ENCODE measurements at regions not wholly inside any gene's neighbourhood (a gene's known extent, or its start where the extent isn't known, plus 50 kb on each side); places are given as distances from the start of the nearest gene placed in this dataset.

DNA sequence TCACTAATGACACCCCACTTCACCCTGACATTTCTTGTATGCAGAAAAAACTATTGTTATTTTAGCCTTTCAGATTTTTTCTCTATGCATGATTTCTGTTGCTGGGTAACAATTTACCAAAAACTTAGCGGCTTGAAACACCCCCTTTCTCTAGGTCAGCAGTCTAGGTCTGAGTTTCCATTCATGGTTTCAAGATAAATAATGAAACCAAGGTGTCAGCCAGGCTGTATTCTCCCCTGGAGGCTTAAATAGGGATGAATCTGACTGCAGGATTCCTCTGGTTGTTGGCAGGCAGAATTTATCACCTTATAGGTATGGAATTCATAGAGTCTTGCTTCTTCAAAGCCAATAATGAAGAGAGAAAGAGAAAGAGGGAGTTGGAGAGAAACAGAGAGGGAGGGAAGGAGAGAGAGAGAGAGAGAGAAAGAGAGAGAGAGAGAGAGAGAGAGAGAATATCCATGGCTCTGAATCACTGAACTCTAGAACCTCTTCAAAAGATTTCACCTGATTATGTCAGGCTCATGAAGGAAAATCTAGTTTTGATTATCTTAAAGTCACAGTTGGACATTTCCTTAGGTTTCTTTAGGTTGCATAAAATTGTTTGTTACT is 1224.6 kb upstream of the LRRTM3 start:
- no peak for DNase-seq
- intact Hi-C loops (cut with DNase I) = no loop called here

- DNase-seq = no peak
- intact Hi-C loops (cut with DNase I) = no loop called here
Observed at GRCh38 chr10:65708057-65708456, 1217.8 kb upstream of the LRRTM3 start.

GRCh38 chr10:65710306-65710705 is 1215.5 kb upstream of the LRRTM3 start:
- no peak for DNase-seq
- intact Hi-C loops (cut with DNase I) = no loop called here

GRCh38 chr10:65719790-65720189 is 1206.0 kb upstream of the LRRTM3 start:
- DNase-seq = no peak
- intact Hi-C loops (cut with DNase I) = no loop called here

- no peak for DNase-seq
- intact Hi-C loops (cut with DNase I) = no loop called here
Observed at GRCh38 chr10:65720901-65721300, 1204.9 kb upstream of the LRRTM3 start.

- DNase-seq = no peak
- intact Hi-C loops (cut with DNase I) = no loop called here
Observed at GRCh38 chr10:65723525-65723924, 1202.3 kb upstream of the LRRTM3 start.

GRCh38 chr10:65735382-65735781 is 1190.5 kb upstream of the LRRTM3 start:
- no peak for DNase-seq
- intact Hi-C loops (cut with DNase I) = no loop called here

GRCh38 chr10:65742906-65743305 is 1182.9 kb upstream of the LRRTM3 start:
- intact Hi-C loops (cut with DNase I) = no loop called here
- DNase-seq = no peak

DNA sequence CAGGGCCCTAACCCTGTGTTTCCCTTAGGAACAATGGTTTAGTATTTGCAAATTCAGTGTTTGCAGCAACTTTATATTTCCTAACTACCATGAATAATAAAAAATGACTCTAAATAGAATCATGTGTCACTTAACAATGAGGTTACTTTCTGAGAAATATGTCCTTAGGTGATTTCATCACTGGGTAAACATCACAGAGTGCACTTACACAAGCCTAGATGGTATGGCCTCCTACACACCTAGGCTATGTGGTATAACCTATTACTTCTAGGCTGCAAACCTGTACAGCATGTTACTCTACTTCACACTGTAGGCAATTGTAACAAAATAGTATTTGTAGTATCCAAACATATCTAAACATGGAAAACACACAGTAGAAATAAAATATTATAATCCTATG is 1174.6 kb upstream of the LRRTM3 start:
- DNase-seq = no peak
- intact Hi-C loops (cut with DNase I) = no loop called here

DNA sequence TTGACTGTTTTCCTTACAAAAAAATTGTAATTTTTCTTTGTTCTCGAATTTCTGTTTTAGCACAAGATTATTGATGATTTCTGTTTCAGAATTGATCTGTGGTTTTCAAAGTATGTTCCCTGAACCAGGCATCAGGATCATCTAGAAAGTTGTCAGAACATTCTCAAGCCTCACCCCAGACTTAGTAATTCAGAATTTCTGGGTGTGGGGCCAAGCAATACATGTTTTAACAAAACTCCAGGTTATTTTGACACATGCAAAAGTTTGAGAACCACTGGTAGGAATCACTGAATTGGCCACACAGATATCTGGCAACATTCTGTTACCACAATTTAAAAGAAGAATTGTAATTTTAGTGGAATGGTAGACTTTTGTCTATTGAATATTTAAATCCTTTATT is 1173.9 kb upstream of the LRRTM3 start:
- no peak for DNase-seq
- intact Hi-C loops (cut with DNase I) = no loop called here

GRCh38 chr10:65753532-65753931 is 1172.3 kb upstream of the LRRTM3 start:
- DNase-seq = no peak
- intact Hi-C loops (cut with DNase I) = no loop called here

- intact Hi-C loops (cut with DNase I) = no loop called here
- DNase-seq = no peak
Observed at GRCh38 chr10:65754112-65754511, 1171.7 kb upstream of the LRRTM3 start.

- DNase-seq = no peak
- intact Hi-C loops (cut with DNase I) = no loop called here
Observed at GRCh38 chr10:65762311-65762710, 1163.5 kb upstream of the LRRTM3 start.

- DNase-seq = peak in 6 of 42 donors; percentile 4 to 29 (median 16)
- intact Hi-C loops (cut with DNase I) = no loop called here
Observed at GRCh38 chr10:65765006-65765541, 1160.8 kb upstream of the LRRTM3 start.

GRCh38 chr10:65769828-65770227 is 1156.0 kb upstream of the LRRTM3 start:
- intact Hi-C loops (cut with DNase I) = no loop called here

DNA sequence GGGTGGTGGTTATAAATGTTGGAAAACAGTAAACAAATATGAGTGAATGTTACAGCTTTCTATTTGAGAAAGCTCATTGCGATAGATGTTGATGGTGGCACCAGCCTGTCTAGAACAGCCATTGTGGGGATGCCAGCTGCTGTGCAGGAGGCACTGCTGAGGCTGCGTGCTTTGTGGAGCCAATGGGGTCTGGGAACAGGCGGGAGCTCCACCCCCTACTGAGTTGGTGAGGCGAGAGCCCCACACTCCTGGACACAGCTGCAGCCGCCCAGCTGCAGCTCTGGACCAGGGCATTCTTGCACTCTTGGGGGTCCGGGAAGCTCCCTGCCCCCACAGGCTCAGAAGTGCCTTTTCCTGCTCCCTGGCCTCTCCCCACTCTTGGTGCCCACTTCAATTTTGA is 1147.1 kb upstream of the LRRTM3 start:
- DNase-seq = no peak
- intact Hi-C loops (cut with DNase I) = no loop called here

More at GRCh38 chr10:65769828-65770227, 1156.0 kb upstream of the LRRTM3 start:
- no peak for DNase-seq

- intact Hi-C loops (cut with DNase I) = no loop called here
- no peak for DNase-seq
Observed at GRCh38 chr10:65779985-65780384, 1145.9 kb upstream of the LRRTM3 start.

DNA sequence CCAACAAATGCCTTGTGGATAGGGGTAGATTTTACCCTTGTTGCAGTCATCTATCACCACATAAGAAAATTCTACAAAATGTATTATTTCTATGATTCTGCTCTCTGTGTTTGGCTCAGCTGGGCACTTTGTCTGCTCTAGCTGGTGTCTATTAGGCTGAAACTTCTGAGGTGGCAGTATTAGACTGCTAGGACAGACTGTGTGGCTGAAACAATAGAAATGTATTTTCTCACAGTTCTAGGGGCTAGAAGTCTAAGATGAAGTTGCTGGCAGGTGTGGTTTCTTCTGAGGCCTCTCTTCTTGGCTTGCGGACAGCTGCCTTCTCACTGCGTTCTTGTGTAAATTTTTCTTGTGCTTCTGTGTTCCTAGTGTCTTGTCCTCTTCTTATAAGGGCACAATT is 1139.6 kb upstream of the LRRTM3 start:
- DNase-seq = no peak
- intact Hi-C loops (cut with DNase I) = no loop called here

DNA sequence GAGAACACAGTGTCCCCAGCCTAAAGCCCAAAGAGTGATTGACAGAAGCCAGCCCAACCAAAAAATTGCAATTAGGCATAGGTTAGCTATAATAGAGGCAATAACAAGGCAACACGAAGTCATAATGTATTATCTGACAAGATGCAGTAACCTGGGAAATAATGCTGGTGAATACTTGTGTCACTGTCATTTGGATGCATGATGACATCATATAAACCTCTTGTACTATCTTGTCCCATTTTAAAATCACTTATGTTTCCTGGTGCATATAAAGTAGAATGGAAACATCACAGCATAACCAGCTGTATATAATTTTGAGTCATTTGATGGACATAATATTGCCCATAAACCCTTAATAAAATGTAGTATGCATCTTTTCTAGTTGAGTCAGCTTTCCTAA is 1138.3 kb upstream of the LRRTM3 start:
- intact Hi-C loops (cut with DNase I) = no loop called here
- DNase-seq = no peak

GRCh38 chr10:65788271-65788670 is 1137.6 kb upstream of the LRRTM3 start:
- intact Hi-C loops (cut with DNase I) = no loop called here
- no peak for DNase-seq

DNA sequence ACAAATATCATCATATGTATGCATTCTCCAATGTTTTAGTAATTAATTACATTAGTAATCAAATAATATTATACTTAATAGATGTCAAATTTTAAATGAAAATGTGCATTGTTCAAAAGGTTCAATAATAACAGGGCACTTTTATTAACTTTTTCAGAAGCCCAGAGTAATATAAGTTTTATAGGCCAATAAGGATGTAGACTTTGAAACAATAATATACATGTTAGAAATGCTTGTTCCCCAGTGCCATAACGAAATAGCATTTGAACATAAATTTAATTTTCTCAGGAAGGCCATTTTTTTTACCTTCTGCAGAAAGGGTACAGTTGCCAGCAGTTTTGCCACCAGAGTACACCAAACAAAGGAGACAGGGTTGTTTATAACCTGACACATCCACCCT is 1133.9 kb upstream of the LRRTM3 start:
- DNase-seq = no peak
- intact Hi-C loops (cut with DNase I) = no loop called here
